GM21825 (cell line): ENCODE measurements at regions not wholly inside any gene's neighbourhood (a gene's known extent, or its start where the extent isn't known, plus 50 kb on each side); places are given as distances from the start of the nearest gene placed in this dataset.

ENCODE experiments used
- ATAC-seq: cut with Tn5 transposase; IDR thresholded peaks from one replicate; pipeline ENCODE4 v1.9.1; 2021; ENCODE audit warnings: mild to moderate bottlenecking, moderate library complexity; ENCODE audit not compliant: unreplicated experiment

- ATAC-seq = no peak
Observed at GRCh38 chr1:166221316-166221715, 54.5 kb upstream of the FAM78B start.

GRCh38 chr1:166233750-166234366, 67.1 kb upstream of the FAM78B start:
- ATAC-seq = no peak

DNA sequence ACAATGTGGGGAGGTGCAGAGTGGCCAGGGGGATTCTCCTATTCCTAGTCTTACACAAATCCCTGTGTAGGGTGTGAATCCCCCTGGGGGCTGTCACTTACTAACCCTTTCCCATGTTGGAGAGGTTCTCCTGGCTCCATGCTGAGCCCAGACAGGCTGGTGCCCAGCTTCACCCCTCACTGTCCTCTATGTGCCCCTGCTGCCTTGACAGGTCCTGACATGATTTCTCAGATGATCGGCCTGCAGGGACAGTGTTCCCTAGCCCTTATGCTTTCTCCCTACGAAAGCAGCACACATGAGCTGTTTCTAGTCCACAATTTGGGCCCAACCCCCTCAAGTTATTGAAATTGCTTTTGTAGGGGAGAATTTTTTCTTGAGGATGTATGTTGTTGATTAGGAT, 68.9 kb upstream of the FAM78B start:
- no peak for ATAC-seq

GRCh38 chr1:166237675-166238074, 70.9 kb upstream of the FAM78B start:
- no peak for ATAC-seq

DNA sequence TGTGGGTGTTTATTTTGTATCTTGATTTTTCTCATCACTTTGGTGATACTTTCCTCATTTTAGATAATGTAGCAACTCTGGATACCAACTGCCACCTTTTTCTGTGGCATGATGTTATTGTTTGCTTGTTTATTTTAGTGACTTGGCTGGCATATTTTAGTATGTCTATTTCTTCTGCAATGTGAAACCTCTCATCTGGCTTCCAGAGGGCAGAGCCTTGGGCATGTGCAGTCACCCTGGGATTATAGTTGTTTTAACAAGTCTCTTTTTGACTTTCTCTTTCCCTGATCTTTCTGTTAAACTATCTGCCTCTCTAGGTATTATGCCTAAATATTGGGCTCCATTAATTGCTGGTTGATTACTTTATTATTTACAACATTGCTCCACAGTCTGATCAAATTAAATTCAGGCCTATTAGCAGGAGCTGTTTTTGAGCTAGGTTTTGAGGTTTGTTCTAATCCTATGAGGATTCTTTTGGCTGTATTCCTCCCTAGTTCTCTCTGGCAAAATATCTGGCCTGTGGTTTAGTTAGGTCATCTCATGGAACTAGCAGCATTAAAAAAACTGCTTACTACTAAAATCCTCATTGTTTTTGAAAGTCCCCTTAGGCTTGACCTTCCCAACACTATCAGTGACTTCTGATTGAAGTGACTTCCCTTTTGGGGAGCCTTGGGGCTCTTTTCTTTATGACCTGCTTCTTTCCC, 86.4 kb upstream of the FAM78B start:
- ATAC-seq = no peak

DNA sequence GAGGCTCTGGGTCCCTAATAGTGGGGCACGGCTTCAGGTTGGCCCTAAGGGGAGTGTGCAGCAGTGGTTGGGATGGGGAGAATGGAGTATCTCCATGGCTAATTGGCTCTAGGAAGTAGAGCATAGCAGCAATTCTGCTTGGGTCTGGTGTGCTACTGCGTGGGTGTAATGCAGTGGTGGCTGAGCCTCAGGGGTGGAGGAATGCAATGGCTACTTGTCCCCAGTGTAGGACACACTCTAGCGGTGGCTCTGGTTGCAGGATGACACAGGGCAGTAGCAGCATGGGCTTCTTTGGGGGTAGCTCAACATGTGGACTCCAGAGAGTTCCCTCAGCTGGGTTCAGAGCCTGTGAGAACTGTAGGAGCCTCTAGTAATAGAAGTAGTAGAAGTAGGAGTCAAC, 91.2 kb upstream of the FAM78B start:
- no peak for ATAC-seq

DNA sequence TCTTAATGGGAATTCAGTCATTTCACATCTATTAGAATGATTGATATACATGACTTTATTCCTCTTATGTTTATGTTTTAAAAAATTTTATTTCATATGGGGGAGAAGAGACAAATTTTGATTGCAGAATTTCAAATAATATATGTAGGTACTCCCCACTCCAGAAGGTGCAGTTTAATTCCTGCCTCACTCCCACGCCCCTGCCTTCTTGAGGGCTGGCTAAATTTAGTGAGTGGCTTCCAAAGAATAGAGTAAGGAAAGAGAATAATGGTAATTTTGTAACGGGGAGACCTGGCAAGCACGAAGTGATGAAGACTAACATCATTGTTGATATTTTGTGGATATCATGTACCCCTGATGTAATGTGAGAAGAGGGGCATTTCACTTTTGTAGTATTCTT, 94.7 kb upstream of the FAM78B start:
- no peak for ATAC-seq

- ATAC-seq = no peak
Observed at GRCh38 chr1:166270476-166271150, 103.8 kb upstream of the FAM78B start.

GRCh38 chr1:166271151-166271538, 104.3 kb upstream of the FAM78B start:
- no peak for ATAC-seq

GRCh38 chr1:166272155-166272554, 105.4 kb upstream of the FAM78B start:
- peak; percentile 86 for ATAC-seq

- ATAC-seq = no peak
Observed at GRCh38 chr1:166272851-166273250, 106.0 kb upstream of the FAM78B start.

DNA sequence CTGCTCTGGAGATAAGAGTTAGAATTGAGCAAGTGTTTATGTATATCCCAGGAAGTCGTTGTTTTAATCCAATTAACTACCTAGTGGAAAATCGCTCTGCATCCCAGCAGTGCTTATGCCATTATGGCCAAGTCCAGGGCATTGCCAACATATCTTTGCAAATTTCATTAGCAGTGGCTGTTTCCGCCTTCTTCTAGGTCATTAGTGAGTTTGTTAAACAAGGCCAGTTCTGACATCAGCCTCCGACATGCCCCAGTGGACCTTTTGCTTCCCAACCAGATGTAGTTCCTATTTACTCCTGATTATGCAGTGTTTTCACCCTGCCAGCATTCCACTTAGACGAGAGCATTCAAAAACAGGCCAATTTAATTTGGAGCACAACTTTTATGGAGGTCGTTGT, 106.8 kb upstream of the FAM78B start:
- no peak for ATAC-seq

GRCh38 chr1:166282391-166283137, 115.8 kb upstream of the FAM78B start:
- ATAC-seq = no peak

DNA sequence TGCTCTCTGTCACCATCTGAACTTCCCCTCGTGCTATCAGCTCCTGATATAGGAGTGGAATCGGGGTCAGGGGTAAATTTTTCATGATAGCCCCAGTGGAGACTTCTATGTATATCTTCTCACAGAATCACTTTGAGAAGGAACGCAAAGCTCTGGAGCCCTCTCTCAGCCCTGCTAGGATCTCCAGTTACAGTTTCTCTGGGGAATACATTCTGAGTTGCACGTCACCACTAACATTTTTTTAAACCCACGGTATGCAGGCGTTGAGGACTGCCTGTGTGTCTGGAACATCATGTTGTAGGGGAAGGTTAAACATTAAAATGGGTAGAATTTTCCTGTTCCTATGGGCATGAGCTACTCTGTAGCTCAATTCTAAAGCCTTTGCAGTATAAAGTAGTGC, 116.4 kb upstream of the FAM78B start:
- ATAC-seq = no peak

DNA sequence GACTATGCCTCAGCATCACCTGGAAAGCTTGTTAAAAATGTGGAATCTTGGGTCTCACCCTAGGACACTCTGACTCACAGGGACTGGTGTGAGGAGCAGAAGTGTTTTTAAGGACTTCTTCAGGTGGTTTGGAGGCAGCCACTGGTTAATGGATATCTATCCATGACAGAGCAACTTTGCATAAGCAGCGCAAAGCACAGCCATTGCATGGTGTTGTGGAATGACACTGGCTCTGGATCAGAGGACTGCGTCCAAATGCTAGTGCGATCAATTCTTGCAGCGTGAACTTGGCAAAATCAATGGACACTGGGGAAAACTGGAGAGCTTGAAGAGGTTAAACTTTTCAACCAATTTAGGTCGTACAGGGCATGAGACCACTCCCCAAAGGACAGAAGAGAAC, 116.8 kb upstream of the FAM78B start:
- no peak for ATAC-seq

GRCh38 chr1:166289309-166290050, 122.7 kb upstream of the FAM78B start:
- ATAC-seq = no peak

DNA sequence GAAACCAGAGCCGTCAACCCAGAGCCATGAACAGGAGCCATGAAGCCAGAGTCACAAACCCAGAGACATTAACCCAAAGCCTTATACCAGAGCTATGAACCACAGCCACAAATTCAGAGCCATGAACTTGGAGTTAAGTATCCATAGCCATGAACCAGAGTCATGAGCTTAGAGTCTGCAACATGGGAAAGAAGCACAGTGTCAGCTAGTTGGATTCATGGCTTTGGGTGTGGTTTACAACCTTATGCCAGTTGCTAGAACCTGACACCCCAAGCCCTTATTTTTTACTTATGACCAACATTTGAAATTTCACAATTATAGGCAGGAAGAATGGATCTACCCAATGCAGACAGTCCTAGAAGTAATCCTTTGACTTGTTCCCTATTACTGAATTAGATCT, 128.9 kb upstream of the FAM78B start:
- no peak for ATAC-seq

- peak; percentile 53 for ATAC-seq
Observed at GRCh38 chr1:166297993-166298392, 131.2 kb upstream of the FAM78B start.

- ATAC-seq = no peak
Observed at GRCh38 chr1:166300767-166301166, 134.0 kb upstream of the FAM78B start.

GRCh38 chr1:166302989-166303758, 136.4 kb upstream of the FAM78B start:
- ATAC-seq = no peak
